GM12878 (cell line): ENCODE measurements at regions not wholly inside any gene's neighbourhood (a gene's known extent, or its start where the extent isn't known, plus 50 kb on each side); places are given as distances from the start of the nearest gene placed in this dataset.
A peak's percentile ranks its signal among the peaks of the same experiment; 100 is the strongest.

ENCODE experiments used
- BACH1 ChIP-seq: fragments of 450-650 bp; IDR thresholded peaks from 2 replicates; pipeline ENCODE4 v1.6.1; 2017; ENCODE audit warnings: mild to moderate bottlenecking, borderline replicate concordance
- CEBPZ ChIP-seq: fragments of 150-350 bp; IDR thresholded peaks from 2 replicates; pipeline ENCODE4 v1.6.1; 2016; ENCODE audit warnings: low read depth, low read length
- CHD1 ChIP-seq: IDR thresholded peaks from 2 replicates; pipeline ENCODE4 v1.6.1; 2012; ENCODE audit warnings: low read depth, low read length, improper control_type of control experiment
- DPF2 ChIP-seq: fragments of 450-650 bp; IDR thresholded peaks from 2 replicates; pipeline ENCODE4 v1.6.1; 2017; ENCODE audit warnings: mild to moderate bottlenecking
- EP300 ChIP-seq, 2 experiments: fragments of 150-350 bp in 1 of 2; IDR thresholded peaks; 2 replicates each; pipeline ENCODE4 v1.6.1; 2011 to 2012; ENCODE audit warnings: low read depth in 2 of 2, low read length in 2 of 2, borderline replicate concordance in 1 of 2, improper control_type of control experiment in 1 of 2, inconsistent platforms in 1 of 2; ENCODE audit not compliant: control insufficient read depth in 1 of 2
- EZH2 ChIP-seq: IDR thresholded peaks from 2 replicates; pipeline ENCODE4 v1.6.1; 2012; ENCODE audit warnings: low read depth, mild to moderate bottlenecking, control low read depth, inconsistent platforms, low read length, borderline replicate concordance; ENCODE audit not compliant: control insufficient read depth
- FOXM1 ChIP-seq: IDR thresholded peaks from 2 replicates; pipeline ENCODE4 v1.6.1; 2012; ENCODE audit warnings: low read depth, mild to moderate bottlenecking, inconsistent platforms, low read length, moderate library complexity
- IKZF2 ChIP-seq, 2 experiments: fragments of 450-650 bp; IDR thresholded peaks; 2 replicates each; pipeline ENCODE4 v1.6.1; 2017; ENCODE audit warnings: mild to moderate bottlenecking in 2 of 2, moderate library complexity in 2 of 2
- JUNB ChIP-seq: IDR thresholded peaks from 2 replicates; pipeline ENCODE4 v1.6.1; 2016; ENCODE audit warnings: antibody characterized with exemption, mild to moderate bottlenecking
- MXI1 ChIP-seq: fragments of 150-350 bp; IDR thresholded peaks from 2 replicates; pipeline ENCODE4 v1.6.1; 2011; ENCODE audit warnings: low read depth, mild to moderate bottlenecking, inconsistent platforms, low read length, improper control_type of control experiment
- NRF1 ChIP-seq: conservative IDR thresholded peaks from 2 replicates; pipeline ENCODE4 v1.6.1; 2011; ENCODE audit warnings: mild to moderate bottlenecking, low read depth, low read length, improper control_type of control experiment
- PAX8 ChIP-seq: fragments of 450-650 bp; IDR thresholded peaks from 2 replicates; pipeline ENCODE4 v1.6.1; 2017; ENCODE audit warnings: mild to moderate bottlenecking, moderate library complexity
- RAD21 ChIP-seq: IDR thresholded peaks from 2 replicates; pipeline ENCODE4 v1.6.1; 2011; ENCODE audit warnings: mild to moderate bottlenecking, low read depth, low read length, moderate library complexity; ENCODE audit not compliant: insufficient read depth
- RELA ChIP-seq: fragments of 450-650 bp; IDR thresholded peaks from 2 replicates; pipeline ENCODE4 v1.8.0; 2014; ENCODE audit warnings: borderline replicate concordance; ENCODE audit not compliant: partially characterized antibody
- SMAD5 ChIP-seq: IDR thresholded peaks from 2 replicates; pipeline ENCODE4 v1.6.1; 2016; ENCODE audit warnings: antibody characterized with exemption, low read depth
- SP1 ChIP-seq: IDR thresholded peaks from one replicate; pipeline ENCODE4 v1.6.1; 2011; ENCODE audit warnings: low read depth, low read length
- SREBF2 ChIP-seq: IDR thresholded peaks from 2 replicates; pipeline ENCODE4 v1.6.1; 2012; ENCODE audit warnings: mild to moderate bottlenecking, low read length
- STAT3 ChIP-seq: IDR thresholded peaks from 2 replicates; pipeline ENCODE4 v1.6.1; 2011; ENCODE audit warnings: low read depth, low read length, improper control_type of control experiment
- WRNIP1 ChIP-seq: IDR thresholded peaks from 2 replicates; pipeline ENCODE4 v1.6.1; 2011; ENCODE audit warnings: low read depth, low read length, improper control_type of control experiment, borderline replicate concordance
- ZBED1 ChIP-seq: IDR thresholded peaks from 2 replicates; pipeline ENCODE4 v1.6.1; 2016; ENCODE audit warnings: borderline replicate concordance
- ZBTB4 ChIP-seq: fragments of 450-650 bp; formaldehyde crosslinking; IDR thresholded peaks from 2 replicates; pipeline ENCODE4 v1.4.0; 2022; ENCODE audit warnings: mild to moderate bottlenecking, moderate library complexity
- ZNF207 ChIP-seq: fragments of 450-650 bp; IDR thresholded peaks from 2 replicates; pipeline ENCODE4 v1.6.1; 2014; ENCODE audit warnings: antibody characterized with exemption, mild to moderate bottlenecking, borderline replicate concordance
- TF ChIP-seq, protein P1 (sequence below): IDR thresholded peaks from 2 replicates; pipeline ENCODE4 v1.6.1; 2011; ENCODE audit warnings: borderline replicate concordance, low read depth, mild to moderate bottlenecking, moderate library complexity, low read length; ENCODE audit not compliant: insufficient read depth, poor library complexity, severe bottlenecking

DNA sequence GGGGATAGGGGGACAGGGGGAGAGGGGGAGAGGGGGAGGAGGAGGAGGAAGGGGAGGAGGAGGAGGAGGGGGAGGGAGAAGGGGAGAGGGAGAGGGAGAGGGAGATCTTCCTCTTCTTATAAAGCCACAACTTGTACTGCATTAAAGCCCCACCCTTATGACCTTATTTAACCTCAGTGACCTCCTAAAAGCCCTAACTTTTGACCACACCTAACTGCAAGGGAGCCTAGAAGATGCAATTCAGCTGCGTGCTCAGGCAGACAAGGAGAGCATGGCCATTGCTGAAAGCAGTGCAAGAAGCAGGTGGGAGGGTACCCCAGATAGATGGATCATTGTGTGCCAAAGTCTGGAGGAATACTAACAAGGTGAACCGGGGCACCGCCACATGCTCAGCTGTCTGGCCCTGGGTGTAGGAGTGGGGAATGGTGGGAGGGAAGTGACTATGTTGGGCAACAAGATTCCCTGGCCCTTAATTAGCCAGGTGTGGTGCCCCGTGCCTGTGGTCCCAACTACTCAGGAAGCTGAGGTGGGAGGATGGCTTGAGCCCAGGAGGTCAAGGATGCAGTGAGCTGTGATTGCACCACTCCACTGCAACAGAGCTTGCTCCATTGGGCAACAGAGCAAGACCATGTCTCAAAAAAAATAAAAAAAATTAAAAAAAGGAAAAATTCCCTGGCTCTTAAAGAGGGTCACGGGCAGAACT is 125.4 kb upstream of the BOD1 start (continued):
- TF ChIP-seq, protein P1, sequence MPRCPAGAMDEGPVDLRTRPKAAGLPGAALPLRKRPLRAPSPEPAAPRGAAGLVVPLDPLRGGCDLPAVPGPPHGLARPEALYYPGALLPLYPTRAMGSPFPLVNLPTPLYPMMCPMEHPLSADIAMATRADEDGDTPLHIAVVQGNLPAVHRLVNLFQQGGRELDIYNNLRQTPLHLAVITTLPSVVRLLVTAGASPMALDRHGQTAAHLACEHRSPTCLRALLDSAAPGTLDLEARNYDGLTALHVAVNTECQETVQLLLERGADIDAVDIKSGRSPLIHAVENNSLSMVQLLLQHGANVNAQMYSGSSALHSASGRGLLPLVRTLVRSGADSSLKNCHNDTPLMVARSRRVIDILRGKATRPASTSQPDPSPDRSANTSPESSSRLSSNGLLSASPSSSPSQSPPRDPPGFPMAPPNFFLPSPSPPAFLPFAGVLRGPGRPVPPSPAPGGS: no peak
- TF ChIP-seq CEBPZ (no peak), PAX8 (no peak), CHD1 (no peak), ZNF207 (no peak), IKZF2 (IDR thresholded peaks at IDR 0.05) (peak; percentile 38 to 46; a peak in 2 of 4 replicates), STAT3 (no peak), SREBF2 (no peak), EZH2 (no peak), NRF1 (no peak), SP1 (no peak), JUNB (no peak), WRNIP1 (no peak), EP300 (IDR thresholded peaks at IDR 0.05; ENCODE audit: borderline replicate concordance in 1 of 2, control insufficient read depth in 1 of 2, low read depth in 2 of 2, low read length in 2 of 2) (no peak), RELA (no peak), ZBED1 (no peak), RAD21 (no peak), BACH1 (no peak), MXI1 (no peak), DPF2 (no peak), ZBTB4 (CRISPR knock-in tag) (no peak), FOXM1 (no peak), SMAD5 (no peak)
